ENCODE measurements at regions not wholly inside any gene's neighbourhood (a gene's known extent, or its start where the extent isn't known, plus 50 kb on each side); places are given as distances from the start of the nearest gene placed in this dataset.

DNA sequence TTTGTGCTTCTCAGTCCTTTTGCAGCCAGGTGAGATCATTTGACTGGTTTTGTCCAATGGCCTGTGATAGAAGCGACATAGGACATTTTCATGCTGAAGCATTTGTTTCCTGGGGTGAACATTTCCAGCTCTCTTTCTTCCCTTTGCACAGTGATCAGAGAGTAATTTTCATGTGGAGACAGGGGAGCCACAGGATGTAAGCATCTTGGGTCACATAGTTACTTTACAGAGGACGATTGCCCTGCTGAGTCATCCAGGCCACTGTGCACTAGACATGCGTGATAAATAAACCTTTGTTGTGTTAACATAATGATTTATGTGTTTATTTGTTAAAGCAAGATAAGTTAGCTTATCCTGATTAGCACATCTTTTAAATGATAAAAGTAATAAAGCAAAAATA is 263.5 kb upstream of the CCDC179 start:
- POLR2A ChIA-PET = no interaction called here

GRCh38 chr11:23124249-23124648 is 264.0 kb upstream of the CCDC179 start:
- Histone ChIP-seq H3K27ac (ENCODE audit: low read length) (no peak overlapping the region), H3K4me3 (ENCODE audit: control insufficient read depth in 1 of 2, extremely low read depth in 1 of 2, low read length in 1 of 2) (no peak overlapping the region), H3K9me3 (no peaks in the 10 kb centered on the region), H3K4me1 (ENCODE audit: control insufficient read depth in 1 of 2, extremely low read depth in 1 of 2, insufficient read depth in 2 of 2, low read length in 2 of 2) (no peaks in the 10 kb centered on the region), H3K36me3 (ENCODE audit: control insufficient read depth in 2 of 2, extremely low read depth in 1 of 2, insufficient read depth in 1 of 2, low read length in 1 of 2) (no peaks in the 10 kb centered on the region), H3K27me3 (replicated peaks in 1 of 2; ENCODE audit: control insufficient read depth in 2 of 2, extremely low read depth in 1 of 2, insufficient read depth in 2 of 2, low read length in 1 of 2) (no peaks in the 10 kb centered on the region)
- H3K36me3 Mint-ChIP-seq = no peaks in the 10 kb centered on the region
- H3K4me3 Mint-ChIP-seq = no peak overlapping the region
- ATAC-seq (replicated peaks in 1 of 4) = no peak
- H3K27ac Mint-ChIP-seq = no peak overlapping the region
- ChIA-PET CTCF (no interaction called here), POLR2A (no interaction called here)
- H3K9me3 Mint-ChIP-seq = peaks cover 0 to 5% (median 0%) of the 10 kb centered on the region in 3 donors
- DNase-seq = no peak
- no peaks in the 10 kb centered on the region for H3K27me3 Mint-ChIP-seq
- no peaks in the 10 kb centered on the region for H3K4me1 Mint-ChIP-seq

More for the DNA sequence above, 263.5 kb upstream of the CCDC179 start:
- Histone ChIP-seq H3K4me1 (ENCODE audit: control insufficient read depth in 1 of 2, extremely low read depth in 1 of 2, insufficient read depth in 2 of 2, low read length in 2 of 2) (no peaks in the 10 kb centered on the region), H3K4me3 (ENCODE audit: control insufficient read depth in 1 of 2, extremely low read depth in 1 of 2, low read length in 1 of 2) (no peak overlapping the region), H3K36me3 (ENCODE audit: control insufficient read depth in 2 of 2, extremely low read depth in 1 of 2, insufficient read depth in 1 of 2, low read length in 1 of 2) (no peaks in the 10 kb centered on the region), H3K9me3 (no peaks in the 10 kb centered on the region), H3K27me3 (replicated peaks in 1 of 2; ENCODE audit: control insufficient read depth in 2 of 2, extremely low read depth in 1 of 2, insufficient read depth in 2 of 2, low read length in 1 of 2) (no peaks in the 10 kb centered on the region), H3K27ac (ENCODE audit: low read length) (no peak overlapping the region)
- CTCF ChIA-PET = interaction anchor here in 1 of 2 donors (0.6 kb wide), 1 partner anchor 70 kb away, joined by 4 read pairs; no protein-coding TSS in a partner anchor
- Mint-ChIP-seq H3K36me3 (no peaks in the 10 kb centered on the region), H3K27me3 (no peaks in the 10 kb centered on the region), H3K9me3 (peaks cover 0 to 3% (median 0%) of the 10 kb centered on the region in 3 donors), H3K27ac (no peak overlapping the region), H3K4me3 (no peak overlapping the region), H3K4me1 (no peaks in the 10 kb centered on the region)
- ATAC-seq (replicated peaks in 1 of 4) (no peak), DNase-seq (no peak)
- WGBS (ENCODE audit: insufficient coverage) = 50% methylated on average over 2 of the region's 3 CpGs

- H3K9me3 Mint-ChIP-seq = peaks cover 0 to 8% (median 0%) of the 10 kb centered on the region in 3 donors
- no peaks in the 10 kb centered on the region for H3K36me3 ChIP-seq (ENCODE audit: control insufficient read depth in 2 of 2, extremely low read depth in 1 of 2, insufficient read depth in 1 of 2, low read length in 1 of 2)
- H3K27me3 ChIP-seq (replicated peaks in 1 of 2; ENCODE audit: control insufficient read depth in 2 of 2, extremely low read depth in 1 of 2, insufficient read depth in 2 of 2, low read length in 1 of 2) = no peaks in the 10 kb centered on the region
- H3K27me3 Mint-ChIP-seq = no peaks in the 10 kb centered on the region
- no peaks in the 10 kb centered on the region for H3K4me1 ChIP-seq (ENCODE audit: control insufficient read depth in 1 of 2, extremely low read depth in 1 of 2, insufficient read depth in 2 of 2, low read length in 2 of 2)
- whole genome bisulfite sequencing (ENCODE audit: insufficient coverage) = no CpG with 5 or more reads among the region's 1 CpG
- H3K27ac ChIP-seq (ENCODE audit: low read length) = no peak overlapping the region
- ATAC-seq (replicated peaks in 1 of 4) (no peak), DNase-seq (no peak)
- no peak overlapping the region for H3K4me3 ChIP-seq (ENCODE audit: control insufficient read depth in 1 of 2, extremely low read depth in 1 of 2, low read length in 1 of 2)
- no peak overlapping the region for H3K27ac Mint-ChIP-seq
- no peaks in the 10 kb centered on the region for H3K4me1 Mint-ChIP-seq
- ChIA-PET POLR2A (no interaction called here), CTCF (no interaction called here)
- H3K4me3 Mint-ChIP-seq = no peak overlapping the region
- H3K36me3 Mint-ChIP-seq = no peaks in the 10 kb centered on the region
- H3K9me3 ChIP-seq = no peaks in the 10 kb centered on the region
Measured at GRCh38 chr11:23124996-23125395, 264.7 kb upstream of the CCDC179 start.

DNA sequence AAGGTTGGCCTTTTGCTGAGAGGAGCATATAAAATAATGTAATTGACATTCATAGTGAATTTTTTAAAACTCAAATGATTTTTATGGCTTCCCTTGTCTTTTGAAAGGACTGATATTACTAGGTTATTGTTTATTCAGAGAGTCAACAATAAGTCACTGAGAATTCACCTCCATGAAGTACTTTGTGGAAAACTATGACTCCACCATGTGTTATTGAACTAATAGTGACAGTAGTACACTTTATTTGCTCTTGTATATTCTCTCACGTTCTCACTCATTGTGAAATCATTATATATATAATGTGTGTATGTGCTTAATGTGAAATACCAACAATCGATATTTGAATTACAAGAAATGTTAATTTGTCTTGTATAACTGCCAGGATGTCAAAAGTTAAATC is 267.4 kb upstream of the CCDC179 start:
- no peaks in the 10 kb centered on the region for H3K27me3 Mint-ChIP-seq
- no peaks in the 10 kb centered on the region for H3K4me1 Mint-ChIP-seq
- H3K27ac Mint-ChIP-seq = no peak overlapping the region
- H3K4me3 ChIP-seq (ENCODE audit: control insufficient read depth in 1 of 2, extremely low read depth in 1 of 2, low read length in 1 of 2) = no peak overlapping the region
- no peaks in the 10 kb centered on the region for H3K27me3 ChIP-seq (replicated peaks in 1 of 2; ENCODE audit: control insufficient read depth in 2 of 2, extremely low read depth in 1 of 2, insufficient read depth in 2 of 2, low read length in 1 of 2)
- H3K9me3 Mint-ChIP-seq = peaks cover 8 to 21% (median 18%) of the 10 kb centered on the region in 3 donors
- H3K27ac ChIP-seq (ENCODE audit: low read length) = no peak overlapping the region
- no peak overlapping the region for H3K4me3 Mint-ChIP-seq
- ATAC-seq (replicated peaks in 1 of 4) (no peak), DNase-seq (no peak)
- POLR2A ChIA-PET = no interaction called here
- H3K4me1 ChIP-seq (ENCODE audit: control insufficient read depth in 1 of 2, extremely low read depth in 1 of 2, insufficient read depth in 2 of 2, low read length in 2 of 2) = no peaks in the 10 kb centered on the region
- no peaks in the 10 kb centered on the region for H3K36me3 ChIP-seq (ENCODE audit: control insufficient read depth in 2 of 2, extremely low read depth in 1 of 2, insufficient read depth in 1 of 2, low read length in 1 of 2)
- H3K36me3 Mint-ChIP-seq = no peaks in the 10 kb centered on the region
- H3K9me3 ChIP-seq = no peaks in the 10 kb centered on the region
- CTCF ChIA-PET = no interaction called here
- no CpG with 5 or more reads among the region's 2 CpGs for WGBS (ENCODE audit: insufficient coverage)

GRCh38 chr11:23134627-23135026 is 274.4 kb upstream of the CCDC179 start:
- Mint-ChIP-seq H3K4me1 (no peaks in the 10 kb centered on the region), H3K4me3 (no peak overlapping the region), H3K36me3 (no peaks in the 10 kb centered on the region), H3K9me3 (peaks cover 16 to 31% (median 29%) of the 10 kb centered on the region in 3 donors), H3K27ac (no peak overlapping the region), H3K27me3 (no peaks in the 10 kb centered on the region)
- Histone ChIP-seq H3K36me3 (ENCODE audit: control insufficient read depth in 2 of 2, extremely low read depth in 1 of 2, insufficient read depth in 1 of 2, low read length in 1 of 2) (no peaks in the 10 kb centered on the region), H3K27ac (ENCODE audit: low read length) (no peak overlapping the region), H3K4me1 (ENCODE audit: control insufficient read depth in 1 of 2, extremely low read depth in 1 of 2, insufficient read depth in 2 of 2, low read length in 2 of 2) (no peaks in the 10 kb centered on the region), H3K4me3 (ENCODE audit: control insufficient read depth in 1 of 2, extremely low read depth in 1 of 2, low read length in 1 of 2) (no peak overlapping the region), H3K27me3 (replicated peaks in 1 of 2; ENCODE audit: control insufficient read depth in 2 of 2, extremely low read depth in 1 of 2, insufficient read depth in 2 of 2, low read length in 1 of 2) (no peaks in the 10 kb centered on the region), H3K9me3 (no peaks in the 10 kb centered on the region)
- CTCF ChIA-PET = no interaction called here
- POLR2A ChIA-PET = no interaction called here
- DNase-seq = no peak
- no peak for ATAC-seq (replicated peaks in 1 of 4)
- 78% methylated on average over 3 of the region's 3 CpGs for WGBS (ENCODE audit: insufficient coverage)

DNA sequence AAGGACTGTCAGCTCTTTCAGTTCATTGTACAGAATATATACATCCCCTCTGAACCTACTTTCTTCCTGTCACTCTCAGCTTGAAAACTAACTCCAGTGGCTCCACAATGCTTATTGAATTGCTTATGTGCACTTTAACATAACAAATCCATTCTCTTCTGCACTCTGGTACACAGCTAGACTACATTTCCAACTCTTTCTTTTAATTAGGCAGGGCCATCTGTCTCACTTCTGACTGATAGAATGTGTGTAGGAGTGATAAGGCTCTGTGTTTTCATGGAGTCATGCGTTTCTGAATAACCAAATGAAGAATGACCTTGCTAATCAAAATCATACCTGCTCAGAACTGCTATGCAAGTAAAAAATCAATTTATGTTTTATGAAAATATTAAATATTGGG is 278.5 kb upstream of the CCDC179 start:
- no peak overlapping the region for H3K4me3 Mint-ChIP-seq
- POLR2A ChIA-PET = interaction anchor here in 1 of 2 donors (0.6 kb wide), 1 partner anchor 1461 kb away, joined by 4 read pairs; no protein-coding TSS in a partner anchor
- H3K9me3 Mint-ChIP-seq = peaks cover 4 to 9% (median 7%) of the 10 kb centered on the region in 3 donors
- H3K4me3 ChIP-seq (ENCODE audit: control insufficient read depth in 1 of 2, extremely low read depth in 1 of 2, low read length in 1 of 2) = no peak overlapping the region
- no peaks in the 10 kb centered on the region for H3K27me3 Mint-ChIP-seq
- CTCF ChIA-PET = no interaction called here
- no peaks in the 10 kb centered on the region for H3K36me3 Mint-ChIP-seq
- no peaks in the 10 kb centered on the region for H3K9me3 ChIP-seq
- no peak overlapping the region for H3K27ac Mint-ChIP-seq
- H3K4me1 Mint-ChIP-seq = no peaks in the 10 kb centered on the region
- no peaks in the 10 kb centered on the region for H3K27me3 ChIP-seq (replicated peaks in 1 of 2; ENCODE audit: control insufficient read depth in 2 of 2, extremely low read depth in 1 of 2, insufficient read depth in 2 of 2, low read length in 1 of 2)
- H3K36me3 ChIP-seq (ENCODE audit: control insufficient read depth in 2 of 2, extremely low read depth in 1 of 2, insufficient read depth in 1 of 2, low read length in 1 of 2) = no peaks in the 10 kb centered on the region
- H3K27ac ChIP-seq (ENCODE audit: low read length) = no peak overlapping the region
- no CpG with 5 or more reads among the region's 1 CpG for whole genome bisulfite sequencing (ENCODE audit: insufficient coverage)
- ATAC-seq (replicated peaks in 1 of 4) (no peak), DNase-seq (no peak)
- H3K4me1 ChIP-seq (ENCODE audit: control insufficient read depth in 1 of 2, extremely low read depth in 1 of 2, insufficient read depth in 2 of 2, low read length in 2 of 2) = no peaks in the 10 kb centered on the region

DNA sequence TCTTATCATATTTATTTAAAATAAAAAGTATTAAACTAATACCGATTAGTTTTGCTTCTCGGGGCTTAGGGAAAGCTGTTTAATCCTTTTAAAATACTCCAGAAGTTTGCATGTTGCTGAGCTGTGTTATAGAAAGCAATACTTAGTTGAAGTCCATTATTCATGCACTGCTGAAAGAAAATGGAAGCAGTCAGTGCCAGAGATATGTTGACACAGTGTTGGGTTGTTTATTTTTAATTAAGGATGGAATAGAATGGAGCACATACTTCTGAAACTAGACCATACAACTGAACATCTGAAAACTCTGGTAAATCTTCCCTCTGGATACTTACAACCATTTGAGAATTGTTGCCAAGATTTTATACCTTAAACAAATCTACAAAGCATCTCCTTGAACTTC is 282.7 kb upstream of the CCDC179 start:
- no peak for DNase-seq
- POLR2A ChIA-PET = no interaction called here
- H3K4me1 Mint-ChIP-seq = no peaks in the 10 kb centered on the region
- H3K27ac ChIP-seq (ENCODE audit: low read length) = no peak overlapping the region
- no peak overlapping the region for H3K27ac Mint-ChIP-seq
- no peaks in the 10 kb centered on the region for H3K9me3 ChIP-seq
- H3K27me3 Mint-ChIP-seq = no peaks in the 10 kb centered on the region
- H3K4me1 ChIP-seq (ENCODE audit: control insufficient read depth in 1 of 2, extremely low read depth in 1 of 2, insufficient read depth in 2 of 2, low read length in 2 of 2) = no peaks in the 10 kb centered on the region
- no CpG with 5 or more reads among the region's 2 CpGs for WGBS (ENCODE audit: insufficient coverage)
- CTCF ChIA-PET = no interaction called here
- H3K4me3 Mint-ChIP-seq = no peak overlapping the region
- H3K9me3 Mint-ChIP-seq = peaks cover 4 to 9% (median 4%) of the 10 kb centered on the region in 3 donors
- no peak overlapping the region for H3K4me3 ChIP-seq (ENCODE audit: control insufficient read depth in 1 of 2, extremely low read depth in 1 of 2, low read length in 1 of 2)
- no peak for ATAC-seq (replicated peaks in 1 of 4)
- H3K36me3 Mint-ChIP-seq = no peaks in the 10 kb centered on the region
- H3K36me3 ChIP-seq (ENCODE audit: control insufficient read depth in 2 of 2, extremely low read depth in 1 of 2, insufficient read depth in 1 of 2, low read length in 1 of 2) = no peaks in the 10 kb centered on the region
- H3K27me3 ChIP-seq (replicated peaks in 1 of 2; ENCODE audit: control insufficient read depth in 2 of 2, extremely low read depth in 1 of 2, insufficient read depth in 2 of 2, low read length in 1 of 2) = no peaks in the 10 kb centered on the region
